ENCODE measurements at regions not wholly inside any gene's neighbourhood (a gene's known extent, or its start where the extent isn't known, plus 50 kb on each side); places are given as distances from the start of the nearest gene placed in this dataset.

GRCh38 chr1:99566290-99567021 lies 79.5 kb upstream of the PALMD start:
- no peak overlapping the region for H3K4me3 ChIP-seq (ENCODE audit: control insufficient read depth, low read depth, low read length)
- no peak for TF ChIP-seq CTCF (conservative IDR thresholded peaks at IDR 0.05; ENCODE audit: control insufficient read depth, insufficient read depth, low read depth, low read length)
- no peak for DNase-seq (ENCODE audit: low read depth)

GRCh38 chr1:99570486-99571089 lies 75.3 kb upstream of the PALMD start:
- H3K4me3 ChIP-seq (ENCODE audit: control insufficient read depth, low read depth, low read length), result no peak overlapping the region
- TF ChIP-seq CTCF (conservative IDR thresholded peaks at IDR 0.05; ENCODE audit: control insufficient read depth, insufficient read depth, low read depth, low read length), result no peak
- peak; percentile 33 for DNase-seq (ENCODE audit: low read depth)

GRCh38 chr1:99571092-99571734 lies 74.7 kb upstream of the PALMD start:
- no peak for TF ChIP-seq CTCF (conservative IDR thresholded peaks at IDR 0.05; ENCODE audit: control insufficient read depth, insufficient read depth, low read depth, low read length)
- H3K4me3 ChIP-seq (ENCODE audit: control insufficient read depth, low read depth, low read length), result no peak overlapping the region
- no peak for DNase-seq (ENCODE audit: low read depth)

- DNase-seq (ENCODE audit: low read depth), result no peak
- no peak overlapping the region for H3K4me3 ChIP-seq (ENCODE audit: control insufficient read depth, low read depth, low read length)
- no peak for TF ChIP-seq CTCF (conservative IDR thresholded peaks at IDR 0.05; ENCODE audit: control insufficient read depth, insufficient read depth, low read depth, low read length)
These were observed 72.3 kb upstream of the PALMD start for GRCh38 chr1:99573431-99574217.

- no peak for DNase-seq (ENCODE audit: low read depth)
- TF ChIP-seq CTCF (conservative IDR thresholded peaks at IDR 0.05; ENCODE audit: control insufficient read depth, insufficient read depth, low read depth, low read length), result no peak
These were observed 68.6 kb upstream of the PALMD start for GRCh38 chr1:99577313-99577712.

GRCh38 chr1:99579691-99580172 lies 66.2 kb upstream of the PALMD start:
- no peak overlapping the region for H3K4me3 ChIP-seq (ENCODE audit: control insufficient read depth, low read depth, low read length)
- no peak for TF ChIP-seq CTCF (conservative IDR thresholded peaks at IDR 0.05; ENCODE audit: control insufficient read depth, insufficient read depth, low read depth, low read length)
- no peak for DNase-seq (ENCODE audit: low read depth)

More at GRCh38 chr1:99577313-99577712, 68.6 kb upstream of the PALMD start:
- H3K4me3 ChIP-seq (ENCODE audit: control insufficient read depth, low read depth, low read length), result no peak overlapping the region

All from fibroblast of mammary gland (primary cell).